Activated CD4-positive, alpha-beta T cell treated with anti-CD3 and anti-CD28 coated beads, Interleukin-2, amount 10 ng/mL, durations not matched to agents 7 days and 5 days (primary cell): ENCODE measurements at regions not wholly inside any gene's neighbourhood (a gene's known extent, or its start where the extent isn't known, plus 50 kb on each side); places are given as distances from the start of the nearest gene placed in this dataset.

Experiments
- CTCF ChIA-PET: fragments of 350-600 bp; sonication (Branson Sonifier 250); formaldehyde crosslinking; loops from one replicate; lab custom pipeline; 2021; ENCODE audit warnings: antibody characterized with exemption; lab: Charles Lee
- POLR2A ChIA-PET: fragments of 350-600 bp; sonication (Branson Sonifier 250); formaldehyde crosslinking; loops from one replicate; lab custom pipeline; 2021; ENCODE audit warnings: antibody characterized with exemption; lab: Charles Lee
- DNase-seq: peaks from one replicate; pipeline ENCODE4 v3.0.0-alpha.2; 2020
- H3K27ac Mint-ChIP-seq: one replicate; pipeline ENCODE4 v1.8.0; 2021; ENCODE audit warnings: mild to moderate bottlenecking, moderate library complexity, mixed read lengths
- H3K27me3 Mint-ChIP-seq: one replicate; pipeline ENCODE4 v1.8.0; 2021; ENCODE audit warnings: mixed read lengths
- H3K36me3 Mint-ChIP-seq: one replicate; pipeline ENCODE4 v1.8.0; 2021; ENCODE audit warnings: low read depth, mixed read lengths
- H3K4me1 Mint-ChIP-seq: one replicate; pipeline ENCODE4 v1.8.0; 2021; ENCODE audit warnings: mixed read lengths
- H3K4me3 Mint-ChIP-seq: one replicate; pipeline ENCODE4 v1.8.0; 2021; ENCODE audit warnings: mild to moderate bottlenecking, moderate library complexity, mixed read lengths
- H3K9me3 Mint-ChIP-seq: one replicate; pipeline ENCODE4 v1.8.0; 2021; ENCODE audit warnings: mixed read lengths

DNA sequence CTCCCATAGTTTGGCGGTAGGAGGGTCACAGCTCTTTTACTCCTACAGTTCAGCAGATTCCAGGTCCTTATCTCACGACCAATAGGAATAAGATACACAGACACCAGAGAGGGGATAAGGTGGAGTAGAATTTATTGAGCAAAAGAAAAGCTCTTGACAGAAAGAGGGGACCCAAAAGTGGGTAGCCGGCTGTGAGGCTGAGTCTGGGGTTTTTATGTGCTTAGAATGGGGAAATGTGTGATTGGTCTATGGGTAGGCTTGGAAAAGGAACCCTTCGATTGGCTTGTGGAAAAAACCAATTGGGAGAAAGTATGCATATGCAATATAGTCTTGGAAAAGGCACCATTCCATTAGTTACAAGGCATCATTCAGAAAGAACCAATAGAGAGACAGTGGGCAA is 1356.9 kb upstream of the SPRY2 start:
- Mint-ChIP-seq H3K9me3 (peaks cover 11% of the 10 kb centered on the region), H3K27ac (no peak overlapping the region), H3K27me3 (no peaks in the 10 kb centered on the region), H3K4me3 (no peak overlapping the region), H3K4me1 (no peaks in the 10 kb centered on the region), H3K36me3 (no peaks in the 10 kb centered on the region)
- ChIA-PET POLR2A (no interaction called here), CTCF (no interaction called here)
- no peak for DNase-seq

DNA sequence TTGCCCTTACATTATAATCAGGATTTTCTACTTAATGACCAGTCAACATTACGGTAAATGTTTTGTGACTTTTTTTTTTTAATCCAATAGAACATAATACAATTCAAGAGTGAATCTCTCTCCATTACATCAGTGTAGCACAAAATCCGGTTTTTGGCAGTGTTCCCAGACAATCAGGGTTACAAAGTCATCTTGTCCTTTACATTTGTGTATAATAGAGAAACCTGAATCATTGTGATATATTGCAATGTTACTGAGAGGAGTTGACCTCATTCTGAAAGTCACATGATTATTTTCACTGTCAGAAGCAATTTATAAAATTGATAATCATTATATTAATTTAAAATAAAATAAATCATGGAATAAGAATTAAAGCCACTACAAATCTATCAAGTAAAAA is 1346.0 kb upstream of the SPRY2 start:
- CTCF ChIA-PET = no interaction called here
- POLR2A ChIA-PET = no interaction called here
- Mint-ChIP-seq H3K9me3 (peaks cover 8% of the 10 kb centered on the region), H3K4me1 (no peaks in the 10 kb centered on the region), H3K27ac (no peak overlapping the region), H3K27me3 (no peaks in the 10 kb centered on the region), H3K36me3 (no peaks in the 10 kb centered on the region), H3K4me3 (no peak overlapping the region)
- no peak for DNase-seq

DNA sequence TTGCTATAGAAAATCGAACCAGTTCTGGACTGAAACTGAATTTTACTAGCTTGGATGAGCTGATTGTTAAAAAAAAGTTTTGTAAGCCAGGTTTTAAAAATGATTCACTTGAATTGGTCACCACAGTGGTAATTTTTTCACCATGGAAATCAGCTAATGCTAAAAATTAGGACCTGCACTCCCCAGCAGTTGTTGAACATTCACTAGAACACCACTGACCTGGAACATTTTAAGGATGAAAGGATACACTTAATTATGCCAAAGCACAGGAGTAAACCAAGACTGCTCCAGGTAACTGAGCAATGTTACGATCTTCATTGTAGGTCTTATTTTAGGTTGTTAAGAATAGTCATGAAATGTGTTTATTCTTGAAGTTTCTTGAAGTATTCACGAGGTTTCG is 1342.6 kb upstream of the SPRY2 start:
- Mint-ChIP-seq H3K4me3 (no peak overlapping the region), H3K4me1 (no peaks in the 10 kb centered on the region), H3K27me3 (no peaks in the 10 kb centered on the region), H3K36me3 (no peaks in the 10 kb centered on the region), H3K9me3 (peaks cover 11% of the 10 kb centered on the region), H3K27ac (no peak overlapping the region)
- ChIA-PET POLR2A (no interaction called here), CTCF (no interaction called here)
- DNase-seq = no peak

DNA sequence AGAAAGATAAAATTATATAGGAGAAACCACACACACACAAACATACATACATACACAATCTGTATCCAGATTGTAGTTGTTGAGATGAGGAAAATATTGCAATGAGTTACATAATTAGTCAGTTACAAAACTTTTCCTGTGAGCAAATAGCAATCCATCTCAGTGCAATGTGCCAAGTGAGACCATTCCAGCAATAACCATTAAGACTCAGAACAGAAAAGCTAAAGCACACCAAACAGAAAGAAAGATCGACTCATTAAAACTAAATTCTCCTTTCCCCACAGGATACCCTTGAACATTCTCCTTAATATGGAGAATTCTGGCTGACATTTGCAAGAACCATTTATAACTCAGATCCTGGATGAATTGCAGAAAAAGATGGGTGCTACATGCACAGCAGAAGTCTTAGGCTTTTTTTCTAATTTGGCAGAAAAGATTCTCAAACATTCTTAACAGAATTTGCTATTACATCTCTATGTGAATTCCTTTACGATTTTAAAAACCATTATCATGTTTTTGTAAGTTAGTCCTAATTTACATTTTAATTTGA is 1341.2 kb upstream of the SPRY2 start:
- Mint-ChIP-seq H3K36me3 (no peaks in the 10 kb centered on the region), H3K9me3 (peaks cover 11% of the 10 kb centered on the region), H3K4me3 (no peak overlapping the region), H3K27me3 (no peaks in the 10 kb centered on the region), H3K27ac (no peak overlapping the region), H3K4me1 (no peaks in the 10 kb centered on the region)
- DNase-seq = no peak
- POLR2A ChIA-PET = no interaction called here
- CTCF ChIA-PET = no interaction called here

DNA sequence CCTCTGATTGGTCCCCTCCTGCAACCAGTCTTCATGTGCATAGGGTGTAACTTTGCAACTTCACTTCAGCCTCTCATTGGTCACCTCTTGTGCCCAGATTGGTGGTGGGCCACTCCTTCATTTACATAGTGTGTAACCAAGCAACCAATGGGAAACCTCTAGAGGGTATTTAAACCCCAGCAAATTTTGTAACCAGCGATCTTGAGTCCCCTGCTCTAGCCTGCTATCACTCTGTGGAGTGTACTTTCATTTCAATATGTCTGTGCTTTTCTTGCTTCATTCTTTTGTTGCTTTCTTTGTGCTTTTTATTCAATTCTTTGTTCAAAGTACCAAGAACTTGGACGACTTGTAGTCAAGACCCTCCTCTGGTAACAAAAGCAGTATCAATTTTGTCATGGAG is 1336.9 kb upstream of the SPRY2 start:
- Mint-ChIP-seq H3K4me3 (no peak overlapping the region), H3K36me3 (no peaks in the 10 kb centered on the region), H3K27me3 (no peaks in the 10 kb centered on the region), H3K9me3 (peaks cover 4% of the 10 kb centered on the region), H3K4me1 (no peaks in the 10 kb centered on the region), H3K27ac (no peak overlapping the region)
- ChIA-PET POLR2A (no interaction called here), CTCF (no interaction called here)
- no peak for DNase-seq

DNA sequence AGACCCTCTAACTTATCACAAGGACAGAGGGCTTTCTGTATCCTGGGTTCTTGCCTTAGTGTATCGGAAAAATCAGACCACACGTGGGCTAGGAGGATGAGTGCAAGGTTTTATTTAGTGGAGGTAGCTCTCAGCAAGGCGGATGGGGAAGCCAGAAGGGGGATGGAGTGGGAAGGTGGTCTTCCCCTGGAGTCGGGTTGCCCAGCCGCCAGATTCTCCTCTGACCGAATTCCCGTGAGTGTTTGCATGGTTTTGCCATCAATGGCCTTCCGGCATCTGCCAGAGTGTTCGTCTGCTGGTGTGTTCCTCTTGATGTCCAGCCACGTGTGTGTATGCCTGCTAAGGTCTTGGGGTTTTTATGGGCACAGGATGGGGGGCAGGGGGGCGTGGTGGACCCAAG is 1335.1 kb upstream of the SPRY2 start:
- Mint-ChIP-seq H3K4me3 (no peak overlapping the region), H3K4me1 (no peaks in the 10 kb centered on the region), H3K9me3 (peaks cover 6% of the 10 kb centered on the region), H3K27me3 (no peaks in the 10 kb centered on the region), H3K27ac (no peak overlapping the region), H3K36me3 (no peaks in the 10 kb centered on the region)
- CTCF ChIA-PET = no interaction called here
- POLR2A ChIA-PET = no interaction called here
- no peak for DNase-seq

DNA sequence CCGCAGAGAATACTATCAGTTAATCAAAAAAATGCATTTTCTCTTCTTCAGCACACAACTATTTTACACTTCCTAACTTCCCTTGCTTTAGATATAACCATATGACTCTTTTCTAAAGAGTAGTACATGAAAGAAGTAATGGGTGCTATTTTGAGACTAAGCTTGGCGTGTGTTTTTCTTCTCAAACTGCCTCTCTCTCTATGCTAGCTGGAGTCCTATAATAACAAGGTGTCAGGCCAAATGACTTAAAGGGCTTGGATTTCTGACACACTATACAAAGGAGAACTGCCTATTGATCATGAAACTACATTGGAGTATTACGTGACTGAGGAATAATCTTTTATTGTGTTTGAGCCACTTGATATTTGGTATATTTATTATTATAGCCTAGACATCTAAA is 1330.1 kb upstream of the SPRY2 start:
- ChIA-PET POLR2A (no interaction called here), CTCF (no interaction called here)
- no peak overlapping the region for H3K27ac Mint-ChIP-seq
- H3K36me3 Mint-ChIP-seq = no peaks in the 10 kb centered on the region
- no peaks in the 10 kb centered on the region for H3K27me3 Mint-ChIP-seq
- peaks cover 2% of the 10 kb centered on the region for H3K9me3 Mint-ChIP-seq
- H3K4me3 Mint-ChIP-seq = no peak overlapping the region
- DNase-seq = no peak
- no peaks in the 10 kb centered on the region for H3K4me1 Mint-ChIP-seq

DNA sequence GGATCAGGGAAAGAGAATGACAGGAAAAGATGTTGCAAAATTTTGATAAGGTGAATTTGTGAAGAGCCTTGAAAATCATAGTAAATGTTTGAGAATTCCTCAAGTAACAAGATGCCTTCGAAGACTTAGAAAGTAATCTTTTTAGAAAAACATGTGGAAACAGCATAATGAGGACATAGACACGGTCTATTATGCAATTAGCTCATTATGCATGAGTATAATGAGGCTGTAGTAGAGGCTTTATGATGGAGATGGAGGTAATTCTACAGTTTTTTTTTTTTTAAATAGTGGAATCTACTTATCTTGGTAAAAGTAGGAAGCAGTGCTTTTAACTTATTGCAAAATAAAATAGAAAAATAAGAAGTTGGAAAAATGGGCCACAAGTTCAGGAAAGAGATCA is 1329.1 kb upstream of the SPRY2 start:
- no peaks in the 10 kb centered on the region for H3K4me1 Mint-ChIP-seq
- no peak overlapping the region for H3K4me3 Mint-ChIP-seq

DNA sequence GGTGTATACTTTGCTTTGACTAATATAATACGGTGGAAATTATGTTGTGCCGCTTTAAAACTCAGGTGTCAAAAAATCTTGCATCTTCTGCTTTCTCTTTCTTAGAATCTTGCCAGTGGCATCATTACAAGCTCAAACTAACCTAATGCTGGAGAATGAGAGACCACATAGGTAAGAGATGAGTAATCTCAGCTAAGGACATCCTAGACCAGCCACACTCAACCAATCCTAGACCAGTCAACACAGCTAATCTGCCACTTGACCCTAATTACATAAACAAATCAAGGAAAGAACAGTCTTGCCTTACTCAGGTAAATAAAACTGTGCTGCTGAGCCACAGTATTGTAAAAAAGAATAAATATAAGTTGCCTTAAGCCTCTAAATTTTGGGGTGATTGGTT is 1323.9 kb upstream of the SPRY2 start:
- Mint-ChIP-seq H3K9me3 (no peaks in the 10 kb centered on the region), H3K27ac (no peak overlapping the region), H3K4me1 (no peaks in the 10 kb centered on the region), H3K4me3 (no peak overlapping the region), H3K27me3 (no peaks in the 10 kb centered on the region), H3K36me3 (no peaks in the 10 kb centered on the region)
- no peak for DNase-seq
- ChIA-PET POLR2A (no interaction called here), CTCF (no interaction called here)

More for the DNA sequence above, 1329.1 kb upstream of the SPRY2 start:
- H3K9me3 Mint-ChIP-seq = peaks cover 2% of the 10 kb centered on the region
- no peak for DNase-seq
- H3K27ac Mint-ChIP-seq = no peak overlapping the region
- H3K36me3 Mint-ChIP-seq = no peaks in the 10 kb centered on the region
- CTCF ChIA-PET = no interaction called here
- no peaks in the 10 kb centered on the region for H3K27me3 Mint-ChIP-seq
- POLR2A ChIA-PET = no interaction called here

DNA sequence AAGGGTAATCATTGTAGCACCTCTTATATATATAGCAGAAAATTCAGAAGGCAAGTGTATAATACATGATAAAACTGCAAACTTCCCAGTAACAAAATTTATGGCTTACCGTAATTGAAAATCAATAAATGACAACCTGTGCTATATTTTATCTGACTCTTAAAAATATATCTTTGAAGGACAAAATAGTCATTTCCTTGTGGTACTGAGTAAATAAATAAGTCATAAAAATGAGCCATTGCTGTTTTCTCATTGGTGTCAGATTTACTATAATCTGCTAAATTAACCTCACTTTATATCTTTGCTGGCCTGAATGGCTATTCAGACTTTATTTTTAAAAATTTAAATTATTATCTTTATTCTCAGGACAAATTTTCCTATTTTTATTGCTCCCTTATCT is 1319.1 kb upstream of the SPRY2 start:
- H3K36me3 Mint-ChIP-seq = no peaks in the 10 kb centered on the region
- no peaks in the 10 kb centered on the region for H3K4me1 Mint-ChIP-seq
- H3K9me3 Mint-ChIP-seq = peaks cover 3% of the 10 kb centered on the region
- ChIA-PET POLR2A (no interaction called here), CTCF (no interaction called here)
- DNase-seq = no peak
- no peaks in the 10 kb centered on the region for H3K27me3 Mint-ChIP-seq
- no peak overlapping the region for H3K27ac Mint-ChIP-seq
- H3K4me3 Mint-ChIP-seq = no peak overlapping the region

DNA sequence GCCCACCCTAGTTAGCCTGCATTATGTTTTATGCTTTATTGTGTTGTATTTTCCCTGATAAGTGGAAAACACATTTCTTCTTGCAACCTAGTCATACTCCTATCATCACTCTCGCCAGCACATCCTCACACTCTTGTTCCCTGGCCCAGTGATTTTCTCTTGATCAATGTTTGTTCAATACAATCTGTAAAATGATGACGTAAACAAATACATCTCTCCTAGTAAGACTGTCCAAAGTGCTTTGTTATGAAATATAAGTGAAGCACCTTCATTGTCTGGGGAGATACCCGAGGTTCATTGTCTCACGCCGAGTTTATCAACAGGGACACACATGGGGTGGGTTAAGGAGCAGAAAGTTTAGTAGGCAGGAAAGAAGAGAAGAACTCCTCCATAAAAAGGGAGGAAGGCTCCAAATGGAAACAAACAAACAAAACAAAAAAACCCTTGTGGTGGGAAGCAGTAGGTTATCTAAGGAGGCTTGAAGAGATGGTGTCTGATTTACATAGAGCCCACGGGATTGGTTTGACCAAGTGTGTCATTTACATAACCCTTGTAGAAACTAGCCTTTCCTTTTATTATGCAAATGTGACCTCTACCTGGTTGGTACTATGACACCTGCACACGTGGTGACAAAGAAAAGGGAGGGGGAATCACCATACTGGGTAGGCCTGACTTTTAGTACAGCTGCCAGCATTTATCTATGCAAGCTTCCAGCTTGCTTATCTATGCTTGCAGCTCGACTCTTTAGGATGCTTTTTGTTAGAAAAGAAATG is 1317.9 kb upstream of the SPRY2 start:
- no peaks in the 10 kb centered on the region for H3K27me3 Mint-ChIP-seq
- ChIA-PET CTCF (no interaction called here), POLR2A (no interaction called here)
- H3K27ac Mint-ChIP-seq = no peak overlapping the region
- peaks cover 3% of the 10 kb centered on the region for H3K9me3 Mint-ChIP-seq
- H3K4me1 Mint-ChIP-seq = no peaks in the 10 kb centered on the region
- no peak for DNase-seq
- H3K36me3 Mint-ChIP-seq = no peaks in the 10 kb centered on the region
- no peak overlapping the region for H3K4me3 Mint-ChIP-seq

DNA sequence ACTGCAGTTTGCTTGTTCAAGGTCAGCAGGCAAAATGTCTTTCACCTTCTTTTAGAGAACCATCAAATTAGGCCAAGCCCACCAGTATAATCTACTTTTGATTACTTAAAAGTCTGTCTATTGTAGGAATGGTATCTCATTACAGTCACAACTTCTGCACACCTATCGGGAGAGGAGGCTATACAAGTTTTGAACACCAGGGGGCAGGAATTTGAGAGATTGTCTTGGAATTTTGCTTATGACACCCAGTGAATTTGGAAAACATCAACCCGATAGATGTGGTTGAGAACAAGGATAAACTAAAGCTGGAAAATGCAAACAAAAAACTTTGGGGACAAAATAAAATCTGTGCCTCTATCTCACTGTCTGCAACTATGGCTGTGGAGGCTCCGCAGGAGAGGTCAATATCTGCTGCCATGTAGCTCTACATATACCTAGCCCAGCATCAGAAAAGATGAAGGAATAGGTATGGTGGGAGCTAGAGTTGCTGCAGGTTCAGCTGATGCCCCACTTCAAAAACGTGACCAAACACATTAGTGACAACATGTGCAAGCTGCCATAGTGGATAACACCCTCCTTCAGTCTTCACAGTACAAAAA is 1299.2 kb upstream of the SPRY2 start:
- DNase-seq = no peak
- POLR2A ChIA-PET = no interaction called here
- no peaks in the 10 kb centered on the region for H3K4me1 Mint-ChIP-seq
- no peaks in the 10 kb centered on the region for H3K36me3 Mint-ChIP-seq
- no peaks in the 10 kb centered on the region for H3K27me3 Mint-ChIP-seq
- H3K9me3 Mint-ChIP-seq = peaks cover under 1% of the 10 kb centered on the region
- H3K4me3 Mint-ChIP-seq = no peak overlapping the region
- CTCF ChIA-PET = no interaction called here
- H3K27ac Mint-ChIP-seq = no peak overlapping the region

DNA sequence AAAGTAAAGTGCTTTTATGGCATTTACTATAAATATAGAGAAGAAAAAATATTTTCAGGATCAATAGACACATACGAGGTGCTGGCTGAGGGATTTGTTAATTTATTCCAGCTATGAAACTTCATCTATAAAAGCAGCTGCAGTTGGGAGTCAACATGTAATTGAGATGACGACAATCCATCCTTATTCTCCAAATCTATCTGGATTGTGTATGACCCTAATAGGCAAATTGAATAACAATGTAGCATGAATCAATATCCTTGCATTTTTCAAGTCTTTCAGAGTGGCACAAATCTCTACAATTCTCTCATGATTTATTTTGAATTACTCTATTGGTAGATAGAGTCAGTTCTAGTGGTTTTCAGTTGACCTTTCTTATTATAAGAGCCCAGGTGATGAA is 1296.5 kb upstream of the SPRY2 start:
- no peak for DNase-seq
- Mint-ChIP-seq H3K27me3 (no peaks in the 10 kb centered on the region), H3K36me3 (no peaks in the 10 kb centered on the region), H3K9me3 (peaks cover 2% of the 10 kb centered on the region), H3K4me3 (no peak overlapping the region), H3K27ac (no peak overlapping the region), H3K4me1 (no peaks in the 10 kb centered on the region)
- ChIA-PET CTCF (no interaction called here), POLR2A (no interaction called here)

DNA sequence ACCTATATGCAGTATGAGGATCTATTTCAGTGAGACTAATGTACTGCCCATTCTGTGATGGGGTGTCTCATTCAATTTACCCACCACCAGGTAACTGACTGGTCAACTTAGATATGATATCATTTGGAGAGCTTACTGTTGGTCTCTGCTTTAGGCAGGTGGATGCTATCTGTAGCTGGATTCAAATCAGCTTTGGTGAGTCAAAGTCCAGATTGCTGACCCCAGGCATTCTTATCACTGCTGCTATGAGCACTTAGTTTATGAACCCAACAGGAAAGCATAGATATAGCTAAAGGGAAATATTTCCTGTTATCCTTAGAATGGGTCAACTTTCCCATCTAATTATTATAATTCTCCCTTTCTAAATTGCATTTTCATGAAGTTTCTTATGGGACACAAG is 1295.2 kb upstream of the SPRY2 start:
- Mint-ChIP-seq H3K9me3 (peaks cover 3% of the 10 kb centered on the region), H3K36me3 (no peaks in the 10 kb centered on the region), H3K4me1 (no peaks in the 10 kb centered on the region), H3K27me3 (no peaks in the 10 kb centered on the region), H3K27ac (no peak overlapping the region), H3K4me3 (no peak overlapping the region)
- DNase-seq = no peak
- ChIA-PET CTCF (no interaction called here), POLR2A (no interaction called here)
